ENCODE measurements at regions not wholly inside any gene's neighbourhood (a gene's known extent, or its start where the extent isn't known, plus 50 kb on each side); places are given as distances from the start of the nearest gene placed in this dataset.
"Not testable (repeated sequence)": the region's sequence is repeated elsewhere in the genome, so short reads cannot be mapped to it uniquely, and the experiment has no call there.

DNA sequence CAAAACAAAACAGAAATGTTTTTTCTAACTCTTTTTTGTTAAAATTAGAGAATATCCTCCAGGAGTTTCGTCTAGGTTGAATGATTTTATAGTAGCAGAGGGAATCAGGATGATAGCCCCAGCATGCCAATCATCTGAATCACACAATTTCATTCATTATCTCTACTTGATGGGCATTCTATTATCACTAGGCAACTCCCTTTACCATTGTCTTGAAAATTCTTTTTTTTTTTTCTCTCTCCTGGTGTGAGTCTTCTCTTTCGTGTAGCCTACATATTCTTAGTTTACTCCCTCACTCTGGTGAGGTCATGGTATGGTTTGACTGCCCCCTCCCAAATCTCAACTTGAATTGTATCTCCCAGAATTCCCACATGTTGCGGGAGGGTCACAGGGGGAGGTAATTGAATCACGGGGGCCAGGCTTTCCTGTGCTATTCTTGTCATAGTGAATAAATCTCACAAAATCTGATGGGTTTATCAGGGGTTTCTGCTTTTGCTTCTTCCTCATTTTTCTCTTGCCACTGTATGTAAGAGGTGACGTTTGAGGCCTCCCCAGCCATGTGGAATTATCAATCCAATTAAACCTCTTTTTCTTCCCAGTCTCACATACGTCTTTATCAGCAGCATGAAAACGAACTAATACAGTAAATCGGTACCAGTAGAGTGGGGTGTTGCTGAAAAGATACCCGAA, 105.0 kb downstream of the OTUD1 start:
- Histone ChIP-seq H3K27ac (ENCODE audit: low read length) (no peak overlapping the region), H3K4me2 (ENCODE audit: insufficient read depth, low read length) (no peak overlapping the region), H3K4me1 (ENCODE audit: insufficient read depth, low read length) (peaks cover 39% of the 10 kb centered on the region), H3K9me3 (ENCODE audit: insufficient read depth, low read length, severe bottlenecking) (peaks cover 2% of the 10 kb centered on the region), H4K20me1 (ENCODE audit: insufficient read depth, low read length) (no peaks in the 10 kb centered on the region), H3K9ac (ENCODE audit: low read depth, low read length) (no peak overlapping the region), H3K4me3 (ENCODE audit: low read depth in 1 of 2, low read length in 2 of 2) (no peak overlapping the region), H3K36me3 (ENCODE audit: insufficient read depth, low read length) (no peaks in the 10 kb centered on the region), H3K79me2 (ENCODE audit: insufficient read depth, low read length) (no peaks in the 10 kb centered on the region), H3K27me3 (ENCODE audit: insufficient read depth, low read length, poor library complexity) (no peaks in the 10 kb centered on the region), H2AFZ (ENCODE audit: low read depth, low read length) (no peak overlapping the region)
- DNase-seq (no peak), ATAC-seq (ENCODE audit: insufficient read depth, low read depth) (no peak)
- TF ChIP-seq, protein P1, sequence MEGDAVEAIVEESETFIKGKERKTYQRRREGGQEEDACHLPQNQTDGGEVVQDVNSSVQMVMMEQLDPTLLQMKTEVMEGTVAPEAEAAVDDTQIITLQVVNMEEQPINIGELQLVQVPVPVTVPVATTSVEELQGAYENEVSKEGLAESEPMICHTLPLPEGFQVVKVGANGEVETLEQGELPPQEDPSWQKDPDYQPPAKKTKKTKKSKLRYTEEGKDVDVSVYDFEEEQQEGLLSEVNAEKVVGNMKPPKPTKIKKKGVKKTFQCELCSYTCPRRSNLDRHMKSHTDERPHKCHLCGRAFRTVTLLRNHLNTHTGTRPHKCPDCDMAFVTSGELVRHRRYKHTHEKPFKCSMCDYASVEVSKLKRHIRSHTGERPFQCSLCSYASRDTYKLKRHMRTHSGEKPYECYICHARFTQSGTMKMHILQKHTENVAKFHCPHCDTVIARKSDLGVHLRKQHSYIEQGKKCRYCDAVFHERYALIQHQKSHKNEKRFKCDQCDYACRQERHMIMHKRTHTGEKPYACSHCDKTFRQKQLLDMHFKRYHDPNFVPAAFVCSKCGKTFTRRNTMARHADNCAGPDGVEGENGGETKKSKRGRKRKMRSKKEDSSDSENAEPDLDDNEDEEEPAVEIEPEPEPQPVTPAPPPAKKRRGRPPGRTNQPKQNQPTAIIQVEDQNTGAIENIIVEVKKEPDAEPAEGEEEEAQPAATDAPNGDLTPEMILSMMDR (IDR thresholded peaks at IDR 0.05; ENCODE audit: borderline replicate concordance, extremely low read depth, low read length, poor library complexity, severe bottlenecking) = no peak
- TF ChIP-seq EZH2 (IDR thresholded peaks at IDR 0.05; ENCODE audit: borderline replicate concordance, low read depth, low read length, severe bottlenecking) = no peak

- not testable (repeated sequence) for H3K4me2 ChIP-seq (ENCODE audit: insufficient read depth, low read length); H3K4me3 ChIP-seq (ENCODE audit: low read depth in 1 of 2, low read length in 2 of 2); H3K36me3 ChIP-seq (ENCODE audit: insufficient read depth, low read length); H3K27me3 ChIP-seq (ENCODE audit: insufficient read depth, low read length, poor library complexity); H3K9ac ChIP-seq (ENCODE audit: low read depth, low read length); DNase-seq; ATAC-seq (ENCODE audit: insufficient read depth, low read depth); H3K9me3 ChIP-seq (ENCODE audit: insufficient read depth, low read length, severe bottlenecking); H4K20me1 ChIP-seq (ENCODE audit: insufficient read depth, low read length); H3K79me2 ChIP-seq (ENCODE audit: insufficient read depth, low read length); H3K27ac ChIP-seq (ENCODE audit: low read length)
- H2AFZ ChIP-seq (ENCODE audit: low read depth, low read length) = peak overlapping the region; percentile 2; the same call in 1 of the 2 replicates
- H3K4me1 ChIP-seq (ENCODE audit: insufficient read depth, low read length) = peaks cover 19% of the 10 kb centered on the region
These were observed 107.0 kb downstream of the OTUD1 start for GRCh38 chr10:23545866-23546265.

- no peaks in the 10 kb centered on the region for H4K20me1 ChIP-seq (ENCODE audit: insufficient read depth, low read length)
- peaks cover 7% of the 10 kb centered on the region for H3K4me1 ChIP-seq (ENCODE audit: insufficient read depth, low read length)
- no peaks in the 10 kb centered on the region for H3K36me3 ChIP-seq (ENCODE audit: insufficient read depth, low read length)
- DNase-seq (no peak), ATAC-seq (ENCODE audit: insufficient read depth, low read depth) (peak; percentile 64)
- peak overlapping the region; percentile 31; the same call in 1 of the 2 replicates for H3K27ac ChIP-seq (ENCODE audit: low read length)
- no peak overlapping the region for H3K4me2 ChIP-seq (ENCODE audit: insufficient read depth, low read length)
- no peak overlapping the region for H3K9ac ChIP-seq (ENCODE audit: low read depth, low read length)
- H3K4me3 ChIP-seq (ENCODE audit: low read depth in 1 of 2, low read length in 2 of 2) = no peak overlapping the region
- no peaks in the 10 kb centered on the region for H3K9me3 ChIP-seq (ENCODE audit: insufficient read depth, low read length, severe bottlenecking)
- H3K27me3 ChIP-seq (ENCODE audit: insufficient read depth, low read length, poor library complexity) = no peaks in the 10 kb centered on the region
- no peak overlapping the region; the same call in 1 of the 2 replicates for H2AFZ ChIP-seq (ENCODE audit: low read depth, low read length)
- TF ChIP-seq, protein P1 (IDR thresholded peaks at IDR 0.05; ENCODE audit: borderline replicate concordance, extremely low read depth, low read length, poor library complexity, severe bottlenecking) = no peak
- no peak for TF ChIP-seq EZH2 (IDR thresholded peaks at IDR 0.05; ENCODE audit: borderline replicate concordance, low read depth, low read length, severe bottlenecking)
- no peaks in the 10 kb centered on the region for H3K79me2 ChIP-seq (ENCODE audit: insufficient read depth, low read length)
These were observed 118.0 kb downstream of the OTUD1 start for GRCh38 chr10:23556727-23557440.

GRCh38 chr10:23557777-23558176, 118.9 kb downstream of the OTUD1 start:
- ATAC-seq (ENCODE audit: insufficient read depth, low read depth) (no peak), DNase-seq (no peak)
- H3K36me3 ChIP-seq (ENCODE audit: insufficient read depth, low read length) = no peaks in the 10 kb centered on the region
- TF ChIP-seq EZH2 (IDR thresholded peaks at IDR 0.05; ENCODE audit: borderline replicate concordance, low read depth, low read length, severe bottlenecking) = no peak
- H3K4me1 ChIP-seq (ENCODE audit: insufficient read depth, low read length) = peaks cover 7% of the 10 kb centered on the region
- no peaks in the 10 kb centered on the region for H4K20me1 ChIP-seq (ENCODE audit: insufficient read depth, low read length)
- no peak overlapping the region for H3K4me2 ChIP-seq (ENCODE audit: insufficient read depth, low read length)
- H3K27me3 ChIP-seq (ENCODE audit: insufficient read depth, low read length, poor library complexity) = no peaks in the 10 kb centered on the region
- no peaks in the 10 kb centered on the region for H3K9me3 ChIP-seq (ENCODE audit: insufficient read depth, low read length, severe bottlenecking)
- no peak overlapping the region for H2AFZ ChIP-seq (ENCODE audit: low read depth, low read length)
- no peak overlapping the region for H3K9ac ChIP-seq (ENCODE audit: low read depth, low read length)
- H3K79me2 ChIP-seq (ENCODE audit: insufficient read depth, low read length) = no peaks in the 10 kb centered on the region
- H3K4me3 ChIP-seq (ENCODE audit: low read depth in 1 of 2, low read length in 2 of 2) = no peak overlapping the region
- no peak overlapping the region for H3K27ac ChIP-seq (ENCODE audit: low read length)

All from DND-41 (cell line).